Retinal pigment epithelial cell (primary cell): ENCODE measurements at regions not wholly inside any gene's neighbourhood (a gene's known extent, or its start where the extent isn't known, plus 50 kb on each side); places are given as distances from the start of the nearest gene placed in this dataset.
"Not testable (repeated sequence)": the region's sequence is repeated elsewhere in the genome, so short reads cannot be mapped to it uniquely, and the experiment has no call there.

Experiments
- DNase-seq: peaks from one replicate; pipeline ENCODE4 v3.0.0-alpha.2; 2010; ENCODE audit warnings: low read depth
- H3K4me3 ChIP-seq: 2 replicates; pipeline ENCODE4 v1.5.1; 2011; ENCODE audit warnings: mild to moderate bottlenecking, low read length, control low read depth, moderate library complexity
- TF ChIP-seq, protein P1 (sequence below): conservative IDR thresholded peaks from 2 replicates; pipeline ENCODE4 v1.5.1; 2011; ENCODE audit warnings: low read depth, low read length, control low read depth, inconsistent platforms

DNA sequence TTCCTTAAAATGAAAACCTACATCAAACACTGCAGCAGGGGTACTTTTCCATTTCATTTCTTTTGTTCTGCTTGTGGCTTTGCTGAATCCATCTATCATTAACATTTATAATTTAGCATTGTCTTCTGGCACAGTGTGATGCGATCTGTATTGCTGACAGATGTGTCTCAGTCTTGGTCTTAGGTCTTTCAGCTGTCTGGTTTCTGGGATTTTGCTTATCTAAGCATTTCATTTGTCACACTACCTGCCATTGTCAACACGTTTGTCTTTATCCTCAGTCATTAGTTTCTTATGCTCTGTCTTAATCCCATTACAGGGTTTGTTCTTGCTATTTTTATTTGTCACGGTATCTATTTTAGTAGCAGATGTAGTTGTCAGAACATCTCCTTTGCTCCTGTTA lies 303.1 kb downstream of the IZUMO3 start:
- no peak for DNase-seq
- TF ChIP-seq, protein P1, sequence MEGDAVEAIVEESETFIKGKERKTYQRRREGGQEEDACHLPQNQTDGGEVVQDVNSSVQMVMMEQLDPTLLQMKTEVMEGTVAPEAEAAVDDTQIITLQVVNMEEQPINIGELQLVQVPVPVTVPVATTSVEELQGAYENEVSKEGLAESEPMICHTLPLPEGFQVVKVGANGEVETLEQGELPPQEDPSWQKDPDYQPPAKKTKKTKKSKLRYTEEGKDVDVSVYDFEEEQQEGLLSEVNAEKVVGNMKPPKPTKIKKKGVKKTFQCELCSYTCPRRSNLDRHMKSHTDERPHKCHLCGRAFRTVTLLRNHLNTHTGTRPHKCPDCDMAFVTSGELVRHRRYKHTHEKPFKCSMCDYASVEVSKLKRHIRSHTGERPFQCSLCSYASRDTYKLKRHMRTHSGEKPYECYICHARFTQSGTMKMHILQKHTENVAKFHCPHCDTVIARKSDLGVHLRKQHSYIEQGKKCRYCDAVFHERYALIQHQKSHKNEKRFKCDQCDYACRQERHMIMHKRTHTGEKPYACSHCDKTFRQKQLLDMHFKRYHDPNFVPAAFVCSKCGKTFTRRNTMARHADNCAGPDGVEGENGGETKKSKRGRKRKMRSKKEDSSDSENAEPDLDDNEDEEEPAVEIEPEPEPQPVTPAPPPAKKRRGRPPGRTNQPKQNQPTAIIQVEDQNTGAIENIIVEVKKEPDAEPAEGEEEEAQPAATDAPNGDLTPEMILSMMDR: no peak
- no peak overlapping the region for H3K4me3 ChIP-seq

DNA sequence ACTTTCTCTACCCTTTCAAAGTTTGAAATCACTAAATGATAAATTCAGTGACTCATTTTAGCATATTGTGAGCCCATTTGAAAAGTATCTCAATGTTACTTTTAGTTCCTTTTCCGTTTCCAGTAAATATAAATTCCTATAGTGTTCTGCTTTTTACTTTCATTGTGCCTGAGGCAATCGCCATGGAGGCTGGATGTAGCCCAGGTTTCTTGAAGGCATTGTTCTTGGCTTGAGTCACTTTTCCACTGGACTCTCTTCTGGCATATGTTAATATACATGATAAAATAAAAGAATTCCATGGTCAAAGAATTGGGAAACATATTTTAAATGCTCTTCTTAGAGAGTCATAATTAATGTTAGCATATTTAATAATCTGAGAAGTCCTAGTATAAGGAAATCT lies 327.0 kb downstream of the IZUMO3 start:
- H3K4me3 ChIP-seq: no peak overlapping the region
- DNase-seq: no peak
- TF ChIP-seq, protein P1: no peak

DNA sequence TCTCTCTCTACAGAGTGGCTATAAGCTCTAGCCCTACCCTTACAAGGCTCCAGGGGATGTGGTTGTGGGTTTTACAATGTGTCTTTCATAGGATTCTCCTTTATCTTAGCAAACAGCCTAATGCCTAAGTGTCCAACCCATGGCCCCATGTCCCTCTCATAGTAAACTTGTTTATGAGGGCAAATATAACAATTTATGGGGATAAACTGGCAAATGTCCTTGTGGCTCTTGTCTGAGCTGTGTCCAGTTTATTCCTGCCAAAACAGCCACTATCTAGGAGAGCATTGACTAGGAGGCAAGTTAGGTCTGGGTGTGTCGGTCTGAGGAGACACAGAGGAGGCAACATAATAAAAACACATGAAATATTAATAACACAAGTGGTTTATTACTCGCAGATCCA lies 335.1 kb downstream of the IZUMO3 start:
- DNase-seq: no peak
- H3K4me3 ChIP-seq: no peak overlapping the region
- TF ChIP-seq, protein P1: no peak

DNA sequence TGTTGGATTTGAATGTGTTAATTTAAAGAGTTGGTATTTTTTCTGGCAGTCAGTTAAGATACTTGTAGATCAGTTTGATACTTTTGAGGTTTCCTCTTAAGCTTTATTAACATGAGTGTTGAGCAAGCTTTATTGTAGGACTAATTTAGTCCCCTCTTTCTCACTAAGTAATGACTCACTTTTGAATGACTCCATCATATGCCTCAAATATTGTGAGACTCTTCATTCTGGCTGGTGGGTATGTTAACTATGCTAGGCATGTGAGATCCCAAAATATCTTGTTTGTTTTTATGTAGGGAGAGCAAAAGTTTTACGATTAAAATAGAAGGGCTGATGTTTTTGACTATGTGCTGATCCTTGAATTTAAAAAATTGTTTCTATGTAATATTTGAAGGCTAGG lies 355.7 kb downstream of the IZUMO3 start:
- H3K4me3 ChIP-seq: no peak overlapping the region
- DNase-seq: peak; percentile 30
- TF ChIP-seq, protein P1: no peak

DNA sequence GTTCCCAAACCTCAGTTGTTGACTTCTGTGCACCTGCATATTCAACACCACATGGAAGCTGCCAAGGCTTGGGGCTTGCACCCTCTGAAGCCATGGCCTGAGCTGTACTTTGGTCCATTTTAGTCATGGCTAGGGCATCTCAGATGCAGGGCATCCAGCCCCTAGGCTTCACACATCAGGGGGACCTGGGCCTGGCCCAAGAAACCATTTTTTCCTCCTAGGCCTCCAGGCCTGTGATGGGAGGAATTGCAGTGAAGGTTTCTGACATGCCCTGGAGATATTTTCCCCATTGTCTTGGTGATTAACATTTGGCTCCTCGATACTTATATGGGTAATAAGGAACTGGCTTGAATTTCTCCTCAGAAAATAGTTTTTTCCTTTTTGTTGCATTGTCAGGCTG lies 354.5 kb upstream of the ELAVL2 start:
- not testable (repeated sequence) for H3K4me3 ChIP-seq, DNase-seq

DNA sequence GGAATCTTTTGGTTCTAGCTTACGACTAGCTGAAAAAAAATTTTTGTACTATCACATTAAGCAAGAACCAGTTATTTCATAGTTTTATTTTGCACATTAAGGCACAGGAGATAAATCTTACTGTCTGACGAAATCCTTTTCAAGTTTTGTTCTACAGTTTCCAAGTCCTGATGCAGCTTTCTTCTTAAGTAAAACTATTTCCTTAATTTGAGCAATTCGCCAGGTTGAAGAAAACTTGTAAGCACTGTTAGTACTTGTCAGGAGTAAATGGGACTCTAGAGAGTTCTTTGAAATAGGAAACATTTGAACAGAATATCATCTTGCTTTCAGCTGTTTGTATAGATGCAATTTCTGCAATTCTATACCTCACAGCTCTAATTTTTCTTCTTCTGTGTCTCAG lies 318.8 kb upstream of the ELAVL2 start:
- H3K4me3 ChIP-seq: no peak overlapping the region
- TF ChIP-seq, protein P1: no peak
- no peak for DNase-seq

DNA sequence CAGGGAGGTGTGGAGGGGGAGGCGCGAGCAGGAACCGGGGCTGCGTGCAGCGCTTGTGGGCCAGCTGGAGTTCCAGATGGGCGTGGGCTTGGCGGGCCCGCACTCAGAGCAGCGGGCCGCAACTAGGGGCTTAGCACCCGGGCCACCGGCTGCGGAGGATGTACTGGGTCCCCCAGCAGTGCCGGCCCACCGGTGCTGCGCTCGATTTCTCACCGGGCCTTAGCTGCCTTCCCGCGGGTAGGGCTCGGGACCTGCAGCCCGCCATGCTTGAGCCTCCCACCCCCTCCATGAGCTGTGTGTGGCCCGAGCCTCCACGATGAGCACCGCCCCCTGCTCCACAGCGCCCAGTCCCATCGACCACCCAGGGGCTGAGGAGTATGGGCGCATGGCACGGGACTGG lies 309.0 kb upstream of the ELAVL2 start:
- not testable (repeated sequence) for H3K4me3 ChIP-seq, DNase-seq

DNA sequence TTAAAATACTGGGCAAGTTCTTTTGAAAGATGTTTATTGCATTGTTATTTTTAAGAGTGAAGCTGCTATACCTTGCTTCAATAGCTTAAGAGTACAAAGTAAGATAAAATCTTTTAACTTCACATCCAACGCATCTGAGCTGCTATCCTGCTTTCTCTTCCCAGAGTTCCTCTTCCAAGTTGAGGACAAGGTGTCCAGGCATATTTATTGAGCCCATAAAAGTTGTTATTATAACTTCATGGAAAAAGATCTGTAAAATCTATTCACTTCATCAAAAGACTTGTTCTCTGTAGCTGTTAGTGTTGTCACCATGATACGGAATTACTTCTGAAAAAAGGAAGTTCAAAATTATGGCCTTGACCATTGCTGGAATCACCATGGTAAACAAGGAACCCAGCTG lies 306.2 kb upstream of the ELAVL2 start:
- TF ChIP-seq, protein P1: no peak
- no peak overlapping the region for H3K4me3 ChIP-seq
- no peak for DNase-seq
